ENCODE measurements at regions not wholly inside any gene's neighbourhood (a gene's known extent, or its start where the extent isn't known, plus 50 kb on each side); places are given as distances from the start of the nearest gene placed in this dataset.
"Not testable (repeated sequence)": the region's sequence is repeated elsewhere in the genome, so short reads cannot be mapped to it uniquely, and the experiment has no call there.

DNA sequence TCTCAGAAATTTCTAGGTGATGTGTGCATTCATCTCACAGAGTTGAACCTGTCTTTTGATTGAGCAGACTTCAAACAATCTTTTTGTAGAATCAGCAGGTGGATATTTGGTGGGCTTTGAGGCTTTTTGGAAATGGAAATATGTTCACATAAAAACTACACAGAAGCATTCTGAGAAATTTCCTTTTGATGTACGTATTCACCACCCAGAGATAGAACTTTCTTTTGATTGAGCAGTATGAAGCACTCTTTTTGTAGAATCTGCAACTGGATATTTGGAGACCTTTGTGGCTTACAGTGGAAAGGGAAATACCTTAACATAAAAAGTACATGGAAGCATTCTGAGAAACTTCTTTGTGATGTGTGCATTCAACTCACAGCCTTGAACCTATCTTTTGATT is 3515.0 kb downstream of the GOLGA6L6 start:
- no peaks in the 10 kb centered on the region for H3K9me3 ChIP-seq (ENCODE audit: control insufficient read depth, low read length)
- H3K27ac ChIP-seq (ENCODE audit: low read depth in 1 of 2, low read length in 2 of 2): no peak overlapping the region
- no peak overlapping the region for H3K4me3 ChIP-seq (ENCODE audit: low read length in 2 of 2)
- WGBS, 2 donors: 28 to 29% methylated on average over 1 of the region's 1 CpG
- peak; percentile 26 for ATAC-seq (ENCODE audit: low FRiP score)
- no peaks in the 10 kb centered on the region for H3K36me3 ChIP-seq (ENCODE audit: control insufficient read depth in 1 of 2, insufficient read depth in 2 of 2, low read length in 1 of 2)
- no peak for DNase-seq
- H3K4me1 ChIP-seq (ENCODE audit: control insufficient read depth in 1 of 2, insufficient read depth in 2 of 2, low read length in 2 of 2): no peaks in the 10 kb centered on the region
- intact Hi-C loops (cut with DNase I): no loop called here
- no peaks in the 10 kb centered on the region for H3K27me3 ChIP-seq (ENCODE audit: control insufficient read depth in 1 of 2, insufficient read depth in 2 of 2, low read length in 1 of 2)

DNA sequence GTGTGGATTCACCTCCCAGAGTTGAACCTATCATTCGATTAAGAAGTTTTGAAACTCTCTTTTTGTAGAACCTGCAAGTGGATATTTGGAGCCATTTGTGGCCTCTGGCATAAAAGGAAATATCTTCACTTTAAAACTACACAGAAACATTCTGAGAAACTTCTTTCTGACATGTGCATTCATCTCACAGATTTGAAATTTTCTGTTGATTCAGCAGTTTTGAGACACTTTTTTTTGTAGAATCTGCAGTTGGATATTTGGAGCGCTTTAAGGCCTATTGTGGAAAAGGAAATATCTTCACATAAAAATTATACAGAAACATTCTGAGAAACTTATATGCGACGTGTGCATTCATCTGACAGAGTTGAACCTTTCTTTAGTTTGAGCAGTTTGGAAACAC is 3519.6 kb downstream of the GOLGA6L6 start:
- H3K9me3 ChIP-seq (ENCODE audit: control insufficient read depth, low read length); ATAC-seq (ENCODE audit: low FRiP score); H3K4me3 ChIP-seq (ENCODE audit: low read length in 2 of 2); H3K36me3 ChIP-seq (ENCODE audit: control insufficient read depth in 1 of 2, insufficient read depth in 2 of 2, low read length in 1 of 2); H3K4me1 ChIP-seq (ENCODE audit: control insufficient read depth in 1 of 2, insufficient read depth in 2 of 2, low read length in 2 of 2); DNase-seq; H3K27me3 ChIP-seq (ENCODE audit: control insufficient read depth in 1 of 2, insufficient read depth in 2 of 2, low read length in 1 of 2); intact Hi-C loops (cut with DNase I); H3K27ac ChIP-seq (ENCODE audit: low read depth in 1 of 2, low read length in 2 of 2): not testable (repeated sequence)
- 60 to 66% methylated on average over 4 of the region's 4 CpGs for WGBS, 2 donors
